PC-9 (cell line): ENCODE measurements at regions not wholly inside any gene's neighbourhood (a gene's known extent, or its start where the extent isn't known, plus 50 kb on each side); places are given as distances from the start of the nearest gene placed in this dataset.

Experiments used
- BruUV-seq: library from RNA; stranded (reverse); fragments of 400-500 nt; replicated peaks from 2 replicates; lab custom pipeline; 2021; lab: Mats Ljungman, UMichigan
- CTCF ChIA-PET: fragments of 300-600 bp; sonication (Branson Sonifier 250); formaldehyde crosslinking; loops from one replicate; lab custom pipeline; 2022; ENCODE audit warnings: antibody characterized with exemption; lab: Charles Lee
- POLR2A ChIA-PET: fragments of 300-600 bp; sonication (Branson Sonifier 250); formaldehyde crosslinking; loops from one replicate; lab custom pipeline; 2022; ENCODE audit warnings: antibody characterized with exemption; ENCODE audit not compliant: unreplicated experiment; lab: Charles Lee
- DNase-seq, 2 experiments: peaks; one replicate each; pipeline versions ENCODE4 v3.0.0 to v3.0.0-alpha.2; 2015 to 2022; ENCODE audit warnings: mixed read lengths in 1 of 2
- H2AFZ ChIP-seq: fragments of 200-600 bp; sonication (generic); 2 replicates; pipeline ENCODE4 v1.8.1; 2017; ENCODE audit warnings: antibody characterized with exemption
- H3F3A ChIP-seq: fragments of 200-600 bp; sonication (generic); 2 replicates; pipeline ENCODE4 v1.8.1; 2017; ENCODE audit warnings: antibody characterized with exemption, mild to moderate bottlenecking, low read depth; ENCODE audit not compliant: insufficient read depth
- H3K27ac ChIP-seq: fragments of 200-600 bp; sonication (generic); 2 replicates; pipeline ENCODE4 v1.6.1; 2016; ENCODE audit warnings: mixed run types
- H3K27me3 ChIP-seq: fragments of 200-600 bp; sonication (generic); 2 replicates; pipeline ENCODE4 v1.6.1; 2016; ENCODE audit warnings: low read depth, mixed run types; ENCODE audit not compliant: insufficient read depth
- H3K36me3 ChIP-seq: fragments of 200-600 bp; sonication (generic); 2 replicates; pipeline ENCODE4 v1.6.1; 2016; ENCODE audit warnings: low read depth, mixed run types
- H3K4me1 ChIP-seq: fragments of 200-600 bp; sonication (generic); replicated peaks from 2 replicates; pipeline ENCODE4 v1.6.1; 2016; ENCODE audit warnings: mixed run types; ENCODE audit not compliant: insufficient read depth
- H3K4me2 ChIP-seq: fragments of 200-600 bp; sonication (generic); 2 replicates; pipeline ENCODE4 v1.6.1; 2017; ENCODE audit warnings: mixed run types
- H3K4me3 ChIP-seq: fragments of 200-600 bp; sonication (generic); 2 replicates; pipeline ENCODE4 v1.6.1; 2016; ENCODE audit warnings: mixed run types
- H3K79me2 ChIP-seq: fragments of 200-600 bp; sonication (generic); 2 replicates; pipeline ENCODE4 v1.6.1; 2017; ENCODE audit warnings: low read depth, mixed run types
- H3K9me2 ChIP-seq: fragments of 200-600 bp; sonication (generic); 2 replicates; pipeline ENCODE4 v1.8.1; 2017; ENCODE audit warnings: mild to moderate bottlenecking; ENCODE audit not compliant: insufficient read depth
- H3K9me3 ChIP-seq: fragments of 200-600 bp; sonication (generic); 2 replicates; pipeline ENCODE4 v1.8.1; 2016; ENCODE audit warnings: low read depth; ENCODE audit not compliant: insufficient read depth
- H4K20me1 ChIP-seq: fragments of 200-600 bp; sonication (generic); 2 replicates; pipeline ENCODE4 v1.8.1; 2017; ENCODE audit not compliant: insufficient read depth
- EZH2 ChIP-seq: fragments of 200-600 bp; sonication (generic); IDR thresholded peaks from 2 replicates; pipeline ENCODE4 v1.8.0; 2017; ENCODE audit warnings: antibody characterized with exemption, low read depth
- intact Hi-C: fragments of 100-400 bp; cut with micrococcal nuclease; formaldehyde crosslinking; loops from one replicate; pipeline ENCODE4 v1.10.0; 2022; ENCODE audit not compliant: unreplicated experiment
- TF ChIP-seq, protein P1 (sequence below): fragments of 200-600 bp; sonication (generic); conservative IDR thresholded peaks from 2 replicates; pipeline ENCODE4 v1.6.1; 2017; ENCODE audit warnings: mixed run types, antibody characterized with exemption, mild to moderate bottlenecking, moderate library complexity

DNA sequence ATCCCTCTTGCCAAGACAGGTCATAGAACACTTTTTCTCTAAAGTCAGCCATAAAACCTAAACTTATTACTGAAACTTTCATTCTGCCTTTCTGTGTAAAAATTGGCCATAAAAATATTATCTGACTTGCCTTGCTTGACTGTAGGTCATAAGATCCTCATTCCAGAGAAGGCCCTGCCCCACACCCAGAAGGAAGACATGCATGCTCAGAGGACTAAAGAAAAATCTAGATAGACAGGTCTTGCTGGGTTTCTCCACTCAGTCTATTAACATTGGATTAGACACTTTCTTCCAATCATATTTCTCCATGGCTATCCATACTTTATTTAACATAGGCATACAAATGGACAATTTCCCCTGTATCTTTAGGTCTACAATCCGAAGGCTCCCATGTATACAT lies 1066.5 kb downstream of the SLITRK1 start:
- Histone ChIP-seq H3K4me3 (no peak overlapping the region), H3K27ac (no peak overlapping the region), H3K27me3 (no peaks in the 10 kb centered on the region), H3F3A (no peaks in the 10 kb centered on the region), H3K4me1 (no peaks in the 10 kb centered on the region), H4K20me1 (no peaks in the 10 kb centered on the region), H3K9me3 (no peaks in the 10 kb centered on the region), H3K4me2 (no peak overlapping the region), H2AFZ (no peak overlapping the region), H3K79me2 (no peaks in the 10 kb centered on the region), H3K36me3 (no peaks in the 10 kb centered on the region), H3K9me2 (no peaks in the 10 kb centered on the region)
- TF ChIP-seq, protein P1, sequence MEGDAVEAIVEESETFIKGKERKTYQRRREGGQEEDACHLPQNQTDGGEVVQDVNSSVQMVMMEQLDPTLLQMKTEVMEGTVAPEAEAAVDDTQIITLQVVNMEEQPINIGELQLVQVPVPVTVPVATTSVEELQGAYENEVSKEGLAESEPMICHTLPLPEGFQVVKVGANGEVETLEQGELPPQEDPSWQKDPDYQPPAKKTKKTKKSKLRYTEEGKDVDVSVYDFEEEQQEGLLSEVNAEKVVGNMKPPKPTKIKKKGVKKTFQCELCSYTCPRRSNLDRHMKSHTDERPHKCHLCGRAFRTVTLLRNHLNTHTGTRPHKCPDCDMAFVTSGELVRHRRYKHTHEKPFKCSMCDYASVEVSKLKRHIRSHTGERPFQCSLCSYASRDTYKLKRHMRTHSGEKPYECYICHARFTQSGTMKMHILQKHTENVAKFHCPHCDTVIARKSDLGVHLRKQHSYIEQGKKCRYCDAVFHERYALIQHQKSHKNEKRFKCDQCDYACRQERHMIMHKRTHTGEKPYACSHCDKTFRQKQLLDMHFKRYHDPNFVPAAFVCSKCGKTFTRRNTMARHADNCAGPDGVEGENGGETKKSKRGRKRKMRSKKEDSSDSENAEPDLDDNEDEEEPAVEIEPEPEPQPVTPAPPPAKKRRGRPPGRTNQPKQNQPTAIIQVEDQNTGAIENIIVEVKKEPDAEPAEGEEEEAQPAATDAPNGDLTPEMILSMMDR, result no peak
- TF ChIP-seq EZH2, result no peak
- ChIA-PET POLR2A (no interaction called here), CTCF (no interaction called here)
- intact Hi-C loops, result no loop called here
- BruUV-seq, result no TSS peak
- DNase-seq, result peak in 1 of 2 experiments; percentile 8

DNA sequence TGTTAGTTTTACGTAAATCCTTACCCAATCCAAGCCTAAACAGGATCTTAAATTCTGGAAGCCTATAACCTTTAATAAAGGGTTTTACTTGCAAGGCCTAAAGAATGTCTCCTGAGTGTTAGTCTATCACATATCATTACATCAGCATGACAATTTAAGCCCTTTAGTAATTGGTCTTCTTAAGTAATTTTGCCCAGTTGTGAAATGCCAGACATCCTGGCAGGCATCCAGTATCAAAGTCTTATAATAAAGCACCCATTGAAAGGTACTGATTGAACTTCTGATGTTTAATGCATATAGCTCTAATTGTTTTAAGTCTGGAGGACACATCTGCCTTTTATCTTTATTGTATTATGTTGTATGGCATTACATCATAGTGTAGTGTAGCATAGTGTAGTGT lies 1078.9 kb downstream of the SLITRK1 start:
- Histone ChIP-seq H3K27me3 (no peaks in the 10 kb centered on the region), H3K79me2 (no peaks in the 10 kb centered on the region), H3K9me2 (no peaks in the 10 kb centered on the region), H2AFZ (no peak overlapping the region), H3K4me3 (no peak overlapping the region), H3K4me1 (no peaks in the 10 kb centered on the region), H3K27ac (no peak overlapping the region), H3F3A (no peaks in the 10 kb centered on the region; the same call in 1 of the 2 replicates), H3K9me3 (no peaks in the 10 kb centered on the region), H4K20me1 (no peaks in the 10 kb centered on the region), H3K36me3 (no peaks in the 10 kb centered on the region), H3K4me2 (no peak overlapping the region)
- no TSS peak for BruUV-seq
- DNase-seq, result no peak
- CTCF ChIA-PET, result no interaction called here
- intact Hi-C loops, result no loop called here
- POLR2A ChIA-PET, result no interaction called here
- TF ChIP-seq, protein P1, result no peak
- TF ChIP-seq EZH2, result no peak

DNA sequence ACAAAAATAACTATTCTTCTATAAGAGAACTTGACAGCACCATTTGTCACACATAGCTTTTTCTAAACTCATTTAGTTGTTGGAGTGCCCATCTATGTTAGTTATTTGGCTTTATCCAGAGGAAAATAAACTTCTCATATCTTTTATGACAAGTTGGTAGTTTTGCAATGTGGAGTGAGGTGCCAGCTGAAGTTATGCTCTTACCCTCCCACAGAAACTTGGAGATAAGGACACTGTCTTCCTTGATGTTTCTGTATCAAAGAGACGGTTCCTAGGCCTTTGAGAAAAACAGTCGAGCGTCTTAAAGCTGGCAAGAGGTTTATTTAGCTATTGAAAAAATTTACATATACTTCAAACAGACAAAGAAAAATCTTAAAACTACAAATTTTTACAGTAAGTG lies 1079.7 kb downstream of the SLITRK1 start:
- CTCF ChIA-PET, result no interaction called here
- H3K4me1 ChIP-seq, result no peaks in the 10 kb centered on the region
- no peak for DNase-seq
- TF ChIP-seq EZH2, result no peak
- TF ChIP-seq, protein P1, result no peak
- no peaks in the 10 kb centered on the region; the same call in 1 of the 2 replicates for H3F3A ChIP-seq
- POLR2A ChIA-PET, result no interaction called here
- no peaks in the 10 kb centered on the region for H3K9me2 ChIP-seq
- no peak overlapping the region for H3K4me3 ChIP-seq
- no TSS peak for BruUV-seq
- H3K4me2 ChIP-seq, result no peak overlapping the region
- no peaks in the 10 kb centered on the region for H4K20me1 ChIP-seq
- H3K27ac ChIP-seq, result no peak overlapping the region
- H3K27me3 ChIP-seq, result no peaks in the 10 kb centered on the region
- H3K9me3 ChIP-seq, result no peaks in the 10 kb centered on the region
- no peak overlapping the region for H2AFZ ChIP-seq
- no peaks in the 10 kb centered on the region for H3K36me3 ChIP-seq
- intact Hi-C loops, result no loop called here
- no peaks in the 10 kb centered on the region for H3K79me2 ChIP-seq
